Muscle layer of colon (tissue), 2 donors: ENCODE measurements at regions not wholly inside any gene's neighbourhood (a gene's known extent, or its start where the extent isn't known, plus 50 kb on each side); places are given as distances from the start of the nearest gene placed in this dataset.

Experiments
- H3K27ac ChIP-seq: one replicate; pipeline ENCODE4 v1.7.0; 2013; ENCODE audit warnings: low read depth, mild to moderate bottlenecking, low read length, moderate library complexity
- H3K27me3 ChIP-seq, 2 donors: one replicate each; pipeline ENCODE4 v1.7.0; 2013; ENCODE audit warnings: low read length in 2 of 2, mild to moderate bottlenecking in 2 of 2; ENCODE audit not compliant: insufficient read depth in 2 of 2, control insufficient read depth in 1 of 2
- H3K36me3 ChIP-seq: one replicate; pipeline ENCODE4 v1.7.0; 2013; ENCODE audit warnings: mild to moderate bottlenecking, low read length; ENCODE audit not compliant: insufficient read depth
- H3K4me1 ChIP-seq: one replicate; pipeline ENCODE4 v1.7.0; 2013; ENCODE audit warnings: mild to moderate bottlenecking, low read length; ENCODE audit not compliant: insufficient read depth
- H3K4me3 ChIP-seq, 2 donors: one replicate each; pipeline ENCODE4 v1.7.0; 2013; ENCODE audit warnings: low read length in 2 of 2, low read depth in 1 of 2, mild to moderate bottlenecking in 1 of 2, moderate library complexity in 1 of 2
- H3K9ac ChIP-seq: one replicate; pipeline ENCODE4 v1.7.0; 2013; ENCODE audit warnings: low read length
- H3K9me3 ChIP-seq: one replicate; pipeline ENCODE4 v1.7.0; 2013; ENCODE audit warnings: mild to moderate bottlenecking, low read length
- donor health status: abdominal sarcoma.
- donor health status: Adenocarcinoma of cecum.

- Histone ChIP-seq H3K4me3 (no peak overlapping the region), H3K4me1 (no peaks in the 10 kb centered on the region)
Observed at GRCh38 chr2:56753182-56753581, 569.4 kb downstream of the CCDC85A start.

GRCh38 chr2:56754066-56754615 is 570.4 kb downstream of the CCDC85A start:
- Histone ChIP-seq H3K27me3 (no peaks in the 10 kb centered on the region), H3K4me1 (no peaks in the 10 kb centered on the region), H3K9me3 (no peaks in the 10 kb centered on the region), H3K4me3 (no peak overlapping the region), H3K27ac (no peak overlapping the region), H3K9ac (no peak overlapping the region), H3K36me3 (no peaks in the 10 kb centered on the region)

More at GRCh38 chr2:56753182-56753581, 569.4 kb downstream of the CCDC85A start:
- Histone ChIP-seq H3K36me3 (no peaks in the 10 kb centered on the region), H3K9ac (no peak overlapping the region), H3K27me3 (no peaks in the 10 kb centered on the region), H3K9me3 (no peaks in the 10 kb centered on the region), H3K27ac (no peak overlapping the region)

GRCh38 chr2:56754627-56755026 is 570.8 kb downstream of the CCDC85A start:
- no peaks in the 10 kb centered on the region for H3K9me3 ChIP-seq
- H3K4me3 ChIP-seq: no peak overlapping the region
- H3K36me3 ChIP-seq: no peaks in the 10 kb centered on the region
- no peak overlapping the region for H3K9ac ChIP-seq
- no peaks in the 10 kb centered on the region for H3K27me3 ChIP-seq
- no peak overlapping the region for H3K27ac ChIP-seq
- no peaks in the 10 kb centered on the region for H3K4me1 ChIP-seq

GRCh38 chr2:56757884-56758545 is 574.2 kb downstream of the CCDC85A start:
- Histone ChIP-seq H3K4me1 (no peaks in the 10 kb centered on the region), H3K27ac (no peak overlapping the region), H3K36me3 (no peaks in the 10 kb centered on the region), H3K4me3 (no peak overlapping the region), H3K27me3 (no peaks in the 10 kb centered on the region), H3K9me3 (no peaks in the 10 kb centered on the region), H3K9ac (no peak overlapping the region)

- no peak overlapping the region for H3K4me3 ChIP-seq
- H3K27me3 ChIP-seq: no peaks in the 10 kb centered on the region
Observed at GRCh38 chr2:56763683-56764082, 579.9 kb downstream of the CCDC85A start.

GRCh38 chr2:56768973-56769372 is 585.2 kb downstream of the CCDC85A start:
- no peak overlapping the region for H3K9ac ChIP-seq
- no peak overlapping the region for H3K4me3 ChIP-seq
- H3K9me3 ChIP-seq: no peaks in the 10 kb centered on the region
- no peaks in the 10 kb centered on the region for H3K27me3 ChIP-seq
- H3K4me1 ChIP-seq: no peaks in the 10 kb centered on the region
- no peak overlapping the region for H3K27ac ChIP-seq
- H3K36me3 ChIP-seq: no peaks in the 10 kb centered on the region

More at GRCh38 chr2:56763683-56764082, 579.9 kb downstream of the CCDC85A start:
- Histone ChIP-seq H3K36me3 (no peaks in the 10 kb centered on the region), H3K9ac (no peak overlapping the region), H3K4me1 (no peaks in the 10 kb centered on the region), H3K27ac (no peak overlapping the region), H3K9me3 (no peaks in the 10 kb centered on the region)

- H3K36me3 ChIP-seq: no peaks in the 10 kb centered on the region
Observed at GRCh38 chr2:56770490-56770889, 586.7 kb downstream of the CCDC85A start.

GRCh38 chr2:56784046-56784445 is 600.3 kb downstream of the CCDC85A start:
- no peaks in the 10 kb centered on the region for H3K9me3 ChIP-seq
- H3K4me1 ChIP-seq: no peaks in the 10 kb centered on the region
- H3K27ac ChIP-seq: no peak overlapping the region
- H3K9ac ChIP-seq: no peak overlapping the region
- H3K36me3 ChIP-seq: no peaks in the 10 kb centered on the region
- no peak overlapping the region for H3K4me3 ChIP-seq
- H3K27me3 ChIP-seq: no peaks in the 10 kb centered on the region

More at GRCh38 chr2:56770490-56770889, 586.7 kb downstream of the CCDC85A start:
- Histone ChIP-seq H3K27ac (no peak overlapping the region), H3K9ac (no peak overlapping the region), H3K27me3 (no peaks in the 10 kb centered on the region), H3K4me3 (no peak overlapping the region), H3K9me3 (no peaks in the 10 kb centered on the region), H3K4me1 (no peaks in the 10 kb centered on the region)

- Histone ChIP-seq H3K4me1 (no peaks in the 10 kb centered on the region), H3K27ac (no peak overlapping the region), H3K4me3 (no peak overlapping the region), H3K9ac (no peak overlapping the region), H3K9me3 (no peaks in the 10 kb centered on the region), H3K27me3 (no peaks in the 10 kb centered on the region), H3K36me3 (no peaks in the 10 kb centered on the region)
Observed at GRCh38 chr2:56801214-56801613, 617.4 kb downstream of the CCDC85A start.

GRCh38 chr2:56801770-56802169 is 618.0 kb downstream of the CCDC85A start:
- Histone ChIP-seq H3K9me3 (no peaks in the 10 kb centered on the region), H3K27ac (no peak overlapping the region), H3K4me3 (no peak overlapping the region), H3K4me1 (no peaks in the 10 kb centered on the region), H3K36me3 (no peaks in the 10 kb centered on the region), H3K27me3 (no peaks in the 10 kb centered on the region), H3K9ac (no peak overlapping the region)

- H3K9ac ChIP-seq: no peak overlapping the region
- no peak overlapping the region for H3K27ac ChIP-seq
- H3K36me3 ChIP-seq: no peaks in the 10 kb centered on the region
- H3K9me3 ChIP-seq: no peaks in the 10 kb centered on the region
- no peaks in the 10 kb centered on the region for H3K27me3 ChIP-seq
- H3K4me1 ChIP-seq: no peaks in the 10 kb centered on the region
- H3K4me3 ChIP-seq: no peak overlapping the region
Observed at GRCh38 chr2:56803596-56803995, 619.8 kb downstream of the CCDC85A start.

GRCh38 chr2:56806924-56807323 is 623.1 kb downstream of the CCDC85A start:
- H3K4me3 ChIP-seq: no peak overlapping the region
- H3K36me3 ChIP-seq: no peaks in the 10 kb centered on the region
- H3K27me3 ChIP-seq: no peaks in the 10 kb centered on the region
- no peak overlapping the region for H3K27ac ChIP-seq
- H3K9ac ChIP-seq: no peak overlapping the region
- no peaks in the 10 kb centered on the region for H3K9me3 ChIP-seq
- H3K4me1 ChIP-seq: no peaks in the 10 kb centered on the region
